ENCODE measurements at regions not wholly inside any gene's neighbourhood (a gene's known extent, or its start where the extent isn't known, plus 50 kb on each side); places are given as distances from the start of the nearest gene placed in this dataset.

- Mint-ChIP-seq H3K27ac (peak overlapping the region; percentile 17), H3K4me1 (peaks cover 45% of the 10 kb centered on the region), H3K36me3 (no peaks in the 10 kb centered on the region), H3K9me3 (no peaks in the 10 kb centered on the region), H3K4me3 (no peak overlapping the region)
- no peak for ATAC-seq
- DNase-seq (ENCODE audit: low spot score in 2 of 2) = no peak
Measured at GRCh38 chr15:38662033-38662802, 97.6 kb upstream of the RASGRP1 start.

- no peak overlapping the region for H3K4me3 Mint-ChIP-seq
- peak overlapping the region; percentile 17 for H3K27ac Mint-ChIP-seq
- ATAC-seq = no peak
- H3K4me1 Mint-ChIP-seq = peaks cover 51% of the 10 kb centered on the region
- DNase-seq (ENCODE audit: low spot score in 2 of 2) = no peak
- no peaks in the 10 kb centered on the region for H3K36me3 Mint-ChIP-seq
- no peaks in the 10 kb centered on the region for H3K9me3 Mint-ChIP-seq
Measured at GRCh38 chr15:38662805-38663204, 98.2 kb upstream of the RASGRP1 start.

- Mint-ChIP-seq H3K4me1 (peaks cover 54% of the 10 kb centered on the region), H3K36me3 (no peaks in the 10 kb centered on the region), H3K4me3 (no peak overlapping the region), H3K9me3 (no peaks in the 10 kb centered on the region), H3K27ac (no peak overlapping the region)
- DNase-seq (ENCODE audit: low spot score in 2 of 2) (no peak), ATAC-seq (no peak)
Measured at GRCh38 chr15:38665586-38666305, 101.1 kb upstream of the RASGRP1 start.

DNA sequence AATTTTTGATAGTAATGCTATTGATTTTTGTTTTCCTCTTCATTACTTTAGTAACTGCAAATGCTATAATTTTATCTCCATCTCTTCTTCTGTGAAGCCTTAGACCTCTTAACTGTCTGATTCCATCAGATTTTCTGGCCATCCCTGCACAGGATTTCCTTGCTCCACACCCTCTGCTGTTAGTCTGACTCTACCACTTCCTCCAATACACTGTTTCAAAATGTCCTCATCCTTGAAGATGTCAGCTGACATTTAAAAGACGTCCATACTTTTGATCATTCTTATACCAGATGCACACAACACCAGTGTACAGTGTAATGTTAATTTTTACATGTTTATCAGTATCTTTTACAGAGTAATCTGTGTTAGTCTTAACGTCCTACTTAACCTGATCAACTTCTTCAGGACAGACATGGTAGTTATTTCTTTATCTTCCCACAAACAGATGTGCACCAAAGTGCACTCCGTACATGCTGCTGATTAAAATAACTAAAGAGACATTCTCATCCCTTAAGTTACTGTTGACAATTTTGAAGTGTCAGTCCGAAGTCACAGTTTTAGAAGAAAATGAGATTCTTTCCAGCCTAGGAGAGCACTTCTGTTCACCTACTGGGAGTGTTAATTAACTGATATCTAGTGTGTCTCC is 102.4 kb upstream of the RASGRP1 start:
- no peak for ATAC-seq
- peak overlapping the region; percentile 3 for H3K27ac Mint-ChIP-seq
- H3K36me3 Mint-ChIP-seq = peaks cover 6% of the 10 kb centered on the region
- H3K4me1 Mint-ChIP-seq = peaks cover 59% of the 10 kb centered on the region
- no peak overlapping the region for H3K4me3 Mint-ChIP-seq
- H3K9me3 Mint-ChIP-seq = no peaks in the 10 kb centered on the region
- no peak for DNase-seq (ENCODE audit: low spot score in 2 of 2)

- peak overlapping the region; percentile 3 for H3K27ac Mint-ChIP-seq
- peaks cover 71% of the 10 kb centered on the region for H3K4me1 Mint-ChIP-seq
- peaks cover 6% of the 10 kb centered on the region for H3K36me3 Mint-ChIP-seq
- ATAC-seq = no peak
- H3K9me3 Mint-ChIP-seq = no peaks in the 10 kb centered on the region
- H3K4me3 Mint-ChIP-seq = no peak overlapping the region
- no peak for DNase-seq (ENCODE audit: low spot score in 2 of 2)
Measured at GRCh38 chr15:38667890-38668850, 103.6 kb upstream of the RASGRP1 start.

GRCh38 chr15:38668898-38669391 is 104.3 kb upstream of the RASGRP1 start:
- Mint-ChIP-seq H3K9me3 (no peaks in the 10 kb centered on the region), H3K4me3 (no peak overlapping the region), H3K36me3 (peaks cover 6% of the 10 kb centered on the region), H3K4me1 (peaks cover 76% of the 10 kb centered on the region), H3K27ac (peak overlapping the region; percentile 3)
- DNase-seq (ENCODE audit: low spot score in 2 of 2) = no peak
- ATAC-seq = no peak

DNA sequence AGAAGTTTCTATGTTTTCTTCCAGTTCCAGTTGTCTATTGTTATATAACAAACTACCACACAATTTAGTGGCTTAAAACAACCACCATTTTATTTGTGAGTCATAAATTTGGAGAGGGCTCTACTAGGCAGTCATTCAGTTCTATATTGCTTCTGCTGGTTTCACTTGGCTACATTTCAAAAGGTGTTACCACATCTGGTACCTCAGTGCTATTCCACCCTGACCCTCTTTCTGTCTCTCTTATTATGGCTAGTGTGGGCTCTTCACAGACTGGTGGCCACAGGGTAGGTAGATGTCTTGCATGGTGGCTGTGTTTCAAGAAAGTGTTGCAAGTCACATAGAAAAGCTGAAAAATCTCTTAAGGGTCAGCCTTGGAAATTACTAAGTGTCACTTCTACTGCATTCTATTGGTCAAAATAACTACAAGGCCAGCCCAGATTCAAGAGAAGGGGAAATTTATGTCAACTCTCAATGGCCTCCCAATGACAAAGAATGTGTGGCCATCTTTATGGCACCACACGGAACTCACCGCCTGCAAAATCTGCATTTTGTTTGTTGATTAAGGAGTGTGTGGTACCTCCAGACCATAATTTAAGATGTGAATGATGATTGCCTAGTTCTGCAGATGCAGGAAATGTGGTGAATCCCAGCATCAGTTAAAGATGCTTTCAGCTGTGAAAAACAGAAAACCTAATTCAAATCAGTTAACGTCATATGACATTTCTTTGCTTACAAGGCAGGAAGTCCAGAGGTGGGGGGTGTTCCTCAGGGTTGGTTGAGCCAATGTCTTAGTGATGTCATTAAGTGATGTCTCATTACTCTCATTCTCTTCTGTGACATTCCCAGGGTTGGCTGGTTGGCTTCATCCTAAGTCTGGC is 105.8 kb upstream of the RASGRP1 start:
- ATAC-seq = peak; percentile 81
- peak in 1 of 2 donors; percentile 76 for DNase-seq (ENCODE audit: low spot score in 2 of 2)
- H3K4me1 Mint-ChIP-seq = peaks cover 77% of the 10 kb centered on the region

GRCh38 chr15:38671006-38671387 is 106.4 kb upstream of the RASGRP1 start:
- no peak for ATAC-seq
- H3K27ac Mint-ChIP-seq = peak overlapping the region; percentile 95
- DNase-seq (ENCODE audit: low spot score in 2 of 2) = no peak
- peak overlapping the region; percentile 61 for H3K4me3 Mint-ChIP-seq
- peaks cover 71% of the 10 kb centered on the region for H3K4me1 Mint-ChIP-seq
- no peaks in the 10 kb centered on the region for H3K9me3 Mint-ChIP-seq
- H3K36me3 Mint-ChIP-seq = peaks cover 6% of the 10 kb centered on the region

More for the DNA sequence above, 105.8 kb upstream of the RASGRP1 start:
- Mint-ChIP-seq H3K4me3 (peak overlapping the region; percentile 61), H3K9me3 (no peaks in the 10 kb centered on the region), H3K36me3 (peaks cover 6% of the 10 kb centered on the region), H3K27ac (peak overlapping the region; percentile 95)

DNA sequence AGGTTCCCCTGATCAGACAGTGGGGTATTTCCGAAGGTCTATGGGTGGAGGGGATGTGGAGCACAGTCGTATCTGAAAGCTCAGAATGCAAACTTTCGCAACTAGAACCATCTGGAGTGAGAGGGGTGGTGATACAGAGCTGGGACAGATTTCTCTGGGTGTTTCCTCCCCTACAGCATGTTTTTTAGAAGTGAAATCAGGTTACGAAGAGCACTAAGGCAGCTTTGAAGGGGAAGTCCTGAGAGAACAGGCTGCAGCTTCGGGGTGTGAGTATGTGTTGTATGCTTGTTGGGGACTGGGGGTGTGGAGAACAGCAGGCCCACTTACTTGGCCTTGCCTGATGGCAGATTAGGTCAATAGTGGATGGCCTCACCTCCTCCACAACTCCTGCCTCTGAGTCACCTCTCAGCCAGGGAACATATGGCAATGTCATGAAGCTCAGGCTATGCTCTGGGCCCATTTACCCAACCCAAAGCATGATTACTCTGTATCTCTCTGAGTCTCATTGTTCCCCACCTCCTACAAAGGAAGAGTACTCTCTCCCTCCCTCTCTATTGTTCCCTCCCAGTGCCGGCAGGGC is 107.2 kb upstream of the RASGRP1 start:
- peak overlapping the region; percentile 95 for H3K27ac Mint-ChIP-seq
- ATAC-seq (peak; percentile 72), DNase-seq (ENCODE audit: low spot score in 2 of 2) (peak in 1 of 2 donors; percentile 66)
- H3K36me3 Mint-ChIP-seq = peaks cover 6% of the 10 kb centered on the region
- peak overlapping the region; percentile 61 for H3K4me3 Mint-ChIP-seq
- peaks cover 69% of the 10 kb centered on the region for H3K4me1 Mint-ChIP-seq
- no peaks in the 10 kb centered on the region for H3K9me3 Mint-ChIP-seq

DNA sequence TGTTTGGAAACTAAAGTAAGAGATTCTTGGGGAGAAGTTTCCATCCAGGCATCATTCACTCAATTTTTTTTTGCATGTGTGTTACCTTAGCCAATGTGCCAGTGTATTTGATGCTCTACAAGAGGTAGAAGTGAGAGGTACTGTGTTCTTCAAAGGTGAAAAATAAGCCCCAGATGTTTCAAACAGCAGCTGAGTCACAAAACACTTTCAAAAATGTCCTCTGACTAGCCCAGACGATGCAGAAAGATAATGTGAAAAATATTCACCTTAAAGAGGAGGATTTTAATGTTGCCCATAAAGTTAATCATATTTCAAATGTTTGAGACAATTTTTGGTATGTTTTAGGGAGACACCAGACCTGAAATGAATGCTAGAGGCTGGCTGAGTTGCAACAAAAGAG is 107.7 kb upstream of the RASGRP1 start:
- Mint-ChIP-seq H3K4me3 (peak overlapping the region; percentile 61), H3K9me3 (no peaks in the 10 kb centered on the region), H3K4me1 (peaks cover 65% of the 10 kb centered on the region), H3K27ac (peak overlapping the region; percentile 95), H3K36me3 (peaks cover 6% of the 10 kb centered on the region)
- ATAC-seq (no peak), DNase-seq (ENCODE audit: low spot score in 2 of 2) (no peak)

DNA sequence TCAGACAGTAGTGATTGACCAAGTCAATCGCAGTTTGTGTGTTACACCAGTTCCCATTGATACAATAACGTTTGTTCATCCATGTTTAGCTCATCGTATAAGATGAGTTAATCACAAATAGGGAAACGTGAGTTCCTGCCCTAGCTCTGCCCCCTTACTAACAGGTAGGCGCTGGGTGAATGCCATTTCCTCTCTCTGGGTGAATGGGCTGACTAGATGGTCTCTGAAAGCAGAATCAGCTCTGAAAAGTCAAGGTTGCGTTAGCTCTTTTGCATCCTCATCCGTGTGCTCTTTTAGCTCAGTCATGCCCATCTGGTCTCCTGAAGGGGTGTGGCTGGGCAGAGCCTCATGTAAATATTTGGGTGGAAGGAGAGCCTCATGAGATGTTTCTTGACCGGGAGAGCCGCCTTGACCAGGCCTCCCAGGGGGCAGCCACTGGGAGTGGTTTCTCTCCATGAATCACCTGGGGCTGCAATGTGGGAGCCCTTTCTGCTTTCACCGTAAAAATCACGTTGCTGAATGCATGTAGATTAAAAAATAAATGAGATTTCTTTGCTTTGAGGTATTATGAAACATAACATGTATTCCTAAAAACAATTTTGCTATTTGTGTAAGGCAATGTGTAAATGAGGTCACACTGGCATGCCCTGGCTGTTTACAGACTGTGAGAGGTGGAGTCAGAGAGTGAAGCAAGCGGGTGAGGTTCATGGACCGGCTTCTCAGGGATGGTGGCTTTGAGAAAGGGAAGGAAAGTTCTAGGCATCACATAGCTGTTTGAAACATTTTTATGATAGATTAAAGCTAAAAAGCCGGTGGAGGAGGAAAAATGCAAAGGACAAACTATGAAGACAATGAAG is 108.4 kb upstream of the RASGRP1 start:
- peak overlapping the region; percentile 95 for H3K27ac Mint-ChIP-seq
- H3K9me3 Mint-ChIP-seq = no peaks in the 10 kb centered on the region
- peak overlapping the region; percentile 61 for H3K4me3 Mint-ChIP-seq
- H3K36me3 Mint-ChIP-seq = peaks cover 6% of the 10 kb centered on the region
- H3K4me1 Mint-ChIP-seq = peaks cover 65% of the 10 kb centered on the region
- DNase-seq (ENCODE audit: low spot score in 2 of 2) (no peak), ATAC-seq (peak; percentile 27)

DNA sequence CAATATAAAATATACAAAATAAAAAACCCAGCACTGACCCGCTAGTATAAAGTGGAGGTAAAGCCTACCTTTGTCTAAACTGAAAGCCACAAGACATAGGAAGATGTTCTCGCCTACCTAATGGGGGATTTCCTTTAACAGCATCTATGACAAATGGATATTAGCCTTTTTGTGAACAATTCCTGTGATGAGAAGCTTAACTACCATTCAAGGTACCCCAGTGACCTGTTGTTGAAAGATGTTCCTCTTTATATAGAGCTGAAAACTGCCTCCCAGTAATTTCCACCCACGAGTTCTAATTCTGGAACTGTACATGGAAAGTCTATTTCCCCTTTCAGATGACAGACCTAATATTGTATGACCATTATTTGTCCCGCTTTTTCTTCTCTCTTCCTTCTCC is 109.8 kb upstream of the RASGRP1 start:
- ATAC-seq (no peak), DNase-seq (ENCODE audit: low spot score in 2 of 2) (no peak)
- peaks cover 6% of the 10 kb centered on the region for H3K36me3 Mint-ChIP-seq
- H3K4me3 Mint-ChIP-seq = no peak overlapping the region
- H3K4me1 Mint-ChIP-seq = peaks cover 67% of the 10 kb centered on the region
- no peaks in the 10 kb centered on the region for H3K9me3 Mint-ChIP-seq
- H3K27ac Mint-ChIP-seq = no peak overlapping the region

GRCh38 chr15:38678281-38678680 is 113.7 kb upstream of the RASGRP1 start:
- peak overlapping the region; percentile 17 for H3K27ac Mint-ChIP-seq
- no peak overlapping the region for H3K4me3 Mint-ChIP-seq
- no peak for ATAC-seq
- no peaks in the 10 kb centered on the region for H3K36me3 Mint-ChIP-seq
- no peak for DNase-seq (ENCODE audit: low spot score in 2 of 2)
- H3K4me1 Mint-ChIP-seq = peaks cover 48% of the 10 kb centered on the region
- no peaks in the 10 kb centered on the region for H3K9me3 Mint-ChIP-seq

Measured in stimulated activated effector memory CD8-positive, alpha-beta T cell treated with anti-CD3 and anti-CD28 coated beads, Interleukin-12 subunit alpha, Interleukin-12 subunit beta, amount 100 ng/mL, for 72 hours (primary cell).